ENCODE measurements at regions not wholly inside any gene's neighbourhood (a gene's known extent, or its start where the extent isn't known, plus 50 kb on each side); places are given as distances from the start of the nearest gene placed in this dataset.

DNA sequence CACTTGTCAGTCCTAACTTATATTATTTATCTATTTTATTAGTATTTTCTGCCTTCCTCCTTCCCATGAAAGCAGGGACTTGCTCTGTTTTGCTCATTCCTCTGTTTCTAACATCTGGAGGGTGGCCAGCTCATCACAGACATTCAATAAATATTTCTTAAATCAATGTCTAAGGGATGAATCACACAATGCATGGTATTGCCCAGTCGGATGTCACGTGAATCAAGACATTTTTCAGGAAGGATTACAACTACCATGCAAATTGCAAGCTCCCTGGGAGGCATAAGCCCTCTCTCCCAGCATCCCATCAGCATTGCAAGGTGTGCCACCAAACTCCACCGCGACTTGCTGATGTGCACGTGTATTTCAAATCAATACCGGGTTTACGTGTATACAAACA lies 146.6 kb upstream of the RNF32 start:
- ChIA-PET CTCF (ENCODE audit: low intra/inter-chr PET ratio, low total read pairs) (no interaction called here), POLR2A (no interaction called here)
- no peaks in the 10 kb centered on the region for H3K79me2 ChIP-seq (ENCODE audit: insufficient read depth, low read length)
- no peaks in the 10 kb centered on the region for H4K20me1 ChIP-seq (ENCODE audit: insufficient read depth, low read length)
- no peak overlapping the region for H2AFZ ChIP-seq (ENCODE audit: low read length)
- in situ Hi-C loops (cut with HindIII; ENCODE audit: extremely low pct_ligation_motif_present, low pct_unique_long_range_greater_than_20kb) = no loop called here
- ATAC-seq = no peak
- BruUV-seq (replicated peaks) = no TSS peak
- H3K36me3 ChIP-seq (replicated peaks in 1 of 2; ENCODE audit: control insufficient read depth in 1 of 2, insufficient read depth in 2 of 2, low read length in 2 of 2) = no peaks in the 10 kb centered on the region
- no peak for DNase-seq (ENCODE audit: low spot score)
- intact Hi-C loops (cut with micrococcal nuclease; ENCODE audit: unreplicated experiment) = no loop called here
- H3K27me3 ChIP-seq (ENCODE audit: control insufficient read depth in 1 of 2, insufficient read depth in 2 of 2, low read length in 2 of 2) = no peaks in the 10 kb centered on the region
- 99% methylated on average over 7 of the region's 7 CpGs for WGBS (ENCODE audit: low lambda C conversion rate)
- TF ChIP-seq RFX5 (IDR thresholded peaks at IDR 0.05; ENCODE audit: low read depth, low read length) (no peak), ARNT (IDR thresholded peaks at IDR 0.05) (no peak), ZNF230 (CRISPR knock-in tag; IDR thresholded peaks at IDR 0.05) (no peak), ZNF234 (CRISPR knock-in tag; conservative IDR thresholded peaks at IDR 0.05) (no peak)
- H3K27ac ChIP-seq (ENCODE audit: extremely low read length, insufficient read depth, low read length) = no peak overlapping the region
- no peak for FAIRE-seq
- no peak overlapping the region for H3K4me2 ChIP-seq (ENCODE audit: low read depth, low read length)
- H3K9me3 ChIP-seq (ENCODE audit: low read length) = no peaks in the 10 kb centered on the region
- peaks cover 20% of the 10 kb centered on the region for H3K4me1 ChIP-seq (ENCODE audit: insufficient read depth, low read length)
- H3K4me3 ChIP-seq (replicated peaks in 1 of 3; ENCODE audit: insufficient read depth in 1 of 3, low read depth in 2 of 3, low read length in 3 of 3) = no peak overlapping the region
- no peak overlapping the region for H3K9ac ChIP-seq (ENCODE audit: insufficient read depth, low read depth, low read length)

DNA sequence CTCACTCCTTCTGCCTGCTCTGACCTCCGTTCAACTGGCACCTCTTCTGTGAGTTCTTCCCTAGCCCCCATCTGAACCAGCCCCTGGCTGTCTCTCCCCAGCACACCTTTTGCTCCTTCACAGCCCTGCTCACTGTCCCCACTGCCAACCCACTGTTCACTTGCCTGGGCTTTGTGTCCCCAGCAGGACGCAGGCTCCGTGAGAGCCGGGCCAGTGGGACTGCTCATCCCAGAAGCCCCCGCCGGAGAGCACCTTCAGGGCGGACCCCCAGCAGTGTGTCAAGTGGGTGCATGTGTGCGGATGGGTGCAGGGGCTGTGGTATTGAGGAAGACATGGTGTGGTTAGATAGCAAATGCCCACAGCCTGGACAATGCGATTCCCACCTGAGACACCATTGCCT lies 148.4 kb upstream of the RNF32 start:
- Histone ChIP-seq H3K27me3 (ENCODE audit: control insufficient read depth in 1 of 2, insufficient read depth in 2 of 2, low read length in 2 of 2) (no peaks in the 10 kb centered on the region), H3K9ac (ENCODE audit: insufficient read depth, low read depth, low read length) (no peak overlapping the region), H3K27ac (ENCODE audit: extremely low read length, insufficient read depth, low read length) (no peak overlapping the region), H3K79me2 (ENCODE audit: insufficient read depth, low read length) (no peaks in the 10 kb centered on the region), H3K4me3 (replicated peaks in 1 of 3; ENCODE audit: insufficient read depth in 1 of 3, low read depth in 2 of 3, low read length in 3 of 3) (no peak overlapping the region), H4K20me1 (ENCODE audit: insufficient read depth, low read length) (no peaks in the 10 kb centered on the region), H3K4me2 (ENCODE audit: low read depth, low read length) (no peak overlapping the region), H2AFZ (ENCODE audit: low read length) (no peak overlapping the region), H3K36me3 (replicated peaks in 1 of 2; ENCODE audit: control insufficient read depth in 1 of 2, insufficient read depth in 2 of 2, low read length in 2 of 2) (no peaks in the 10 kb centered on the region), H3K4me1 (ENCODE audit: insufficient read depth, low read length) (peaks cover 30% of the 10 kb centered on the region), H3K9me3 (ENCODE audit: low read length) (no peaks in the 10 kb centered on the region)
- intact Hi-C loops (cut with micrococcal nuclease; ENCODE audit: unreplicated experiment) = no loop called here
- POLR2A ChIA-PET = no interaction called here
- CTCF ChIA-PET (ENCODE audit: low intra/inter-chr PET ratio, low total read pairs) = no interaction called here
- FAIRE-seq (no peak), DNase-seq (ENCODE audit: low spot score) (no peak), ATAC-seq (no peak)
- in situ Hi-C loops (cut with HindIII; ENCODE audit: extremely low pct_ligation_motif_present, low pct_unique_long_range_greater_than_20kb) = no loop called here
- BruUV-seq (replicated peaks) = no TSS peak
- 84% methylated on average over 8 of the region's 9 CpGs for WGBS (ENCODE audit: low lambda C conversion rate)
- TF ChIP-seq SALL1 (CRISPR knock-in tag; IDR thresholded peaks at IDR 0.05) = no peak
- TF ChIP-seq, protein P1, sequence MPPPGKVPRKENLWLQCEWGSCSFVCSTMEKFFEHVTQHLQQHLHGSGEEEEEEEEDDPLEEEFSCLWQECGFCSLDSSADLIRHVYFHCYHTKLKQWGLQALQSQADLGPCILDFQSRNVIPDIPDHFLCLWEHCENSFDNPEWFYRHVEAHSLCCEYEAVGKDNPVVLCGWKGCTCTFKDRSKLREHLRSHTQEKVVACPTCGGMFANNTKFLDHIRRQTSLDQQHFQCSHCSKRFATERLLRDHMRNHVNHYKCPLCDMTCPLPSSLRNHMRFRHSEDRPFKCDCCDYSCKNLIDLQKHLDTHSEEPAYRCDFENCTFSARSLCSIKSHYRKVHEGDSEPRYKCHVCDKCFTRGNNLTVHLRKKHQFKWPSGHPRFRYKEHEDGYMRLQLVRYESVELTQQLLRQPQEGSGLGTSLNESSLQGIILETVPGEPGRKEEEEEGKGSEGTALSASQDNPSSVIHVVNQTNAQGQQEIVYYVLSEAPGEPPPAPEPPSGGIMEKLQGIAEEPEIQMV (CRISPR knock-in tag; IDR thresholded peaks at IDR 0.05; ENCODE audit: low read depth) = no peak
- TF ChIP-seq HNRNPLL (IDR thresholded peaks at IDR 0.05; ENCODE audit: low read depth, low read length, poor library complexity, severe bottlenecking) = no peak
- TF ChIP-seq ZNF556 (CRISPR knock-in tag; IDR thresholded peaks at IDR 0.05; ENCODE audit: borderline replicate concordance) = no peak
- no peak for TF ChIP-seq MTF2 (CRISPR knock-in tag; IDR thresholded peaks at IDR 0.05; ENCODE audit: borderline replicate concordance)

Data from HepG2 (cell line).